Activated CD8-positive, alpha-beta memory T cell treated with anti-CD3 and anti-CD28 coated beads for 48 hours (primary cell): ENCODE measurements at regions not wholly inside any gene's neighbourhood (a gene's known extent, or its start where the extent isn't known, plus 50 kb on each side); places are given as distances from the start of the nearest gene placed in this dataset.
"Not testable (repeated sequence)": the region's sequence is repeated elsewhere in the genome, so short reads cannot be mapped to it uniquely, and the experiment has no call there.

Source experiments
- DNase-seq, 3 experiments: peaks; one replicate each; pipeline ENCODE4 v3.0.0-alpha.2; 2020; ENCODE audit warnings: low read depth in 2 of 3, low spot score in 2 of 3

- not testable (repeated sequence) for DNase-seq
Measured at GRCh38 chr16:88185976-88186888, 196.5 kb upstream of the ZNF469 start.

- DNase-seq: not testable (repeated sequence)
Measured at GRCh38 chr16:88186889-88187870, 195.6 kb upstream of the ZNF469 start.

- DNase-seq: not testable (repeated sequence)
Measured at GRCh38 chr16:88188171-88188895, 194.4 kb upstream of the ZNF469 start.

GRCh38 chr16:88190592-88191095, 192.1 kb upstream of the ZNF469 start:
- not testable (repeated sequence) for DNase-seq

GRCh38 chr16:88191168-88191567, 191.6 kb upstream of the ZNF469 start:
- not testable (repeated sequence) for DNase-seq

- no peak for DNase-seq
Measured at GRCh38 chr16:88192601-88193000, 190.2 kb upstream of the ZNF469 start.

- peak in 1 of 3 experiments; percentile 8 for DNase-seq
Measured at GRCh38 chr16:88193706-88194396, 188.9 kb upstream of the ZNF469 start.

GRCh38 chr16:88194397-88195268, 188.1 kb upstream of the ZNF469 start:
- DNase-seq: no peak

- no peak for DNase-seq
Measured at GRCh38 chr16:88195269-88195705, 187.5 kb upstream of the ZNF469 start.

- no peak for DNase-seq
Measured at GRCh38 chr16:88195911-88196465, 186.8 kb upstream of the ZNF469 start.

GRCh38 chr16:88196471-88197400, 186.0 kb upstream of the ZNF469 start:
- no peak for DNase-seq

GRCh38 chr16:88197481-88198456, 185.0 kb upstream of the ZNF469 start:
- no peak for DNase-seq

- not testable (repeated sequence) for DNase-seq
Measured at GRCh38 chr16:88198457-88199295, 184.1 kb upstream of the ZNF469 start.

GRCh38 chr16:88199296-88200153, 183.2 kb upstream of the ZNF469 start:
- not testable (repeated sequence) for DNase-seq
